Glutamatergic neuron (in vitro differentiated cells): ENCODE measurements at regions not wholly inside any gene's neighbourhood (a gene's known extent, or its start where the extent isn't known, plus 50 kb on each side); places are given as distances from the start of the nearest gene placed in this dataset.
A peak's percentile ranks its signal among the peaks of the same experiment; 100 is the strongest.

Experiments
- DNase-seq: peaks from one replicate; pipeline ENCODE4 v3.0.0; 2022
- H3K27ac Mint-ChIP-seq: one replicate; pipeline ENCODE4 v1.8.0; 2020; ENCODE audit warnings: mild to moderate bottlenecking, mixed read lengths, inconsistent platforms; ENCODE audit not compliant: unreplicated experiment
- H3K27me3 Mint-ChIP-seq: one replicate; pipeline ENCODE4 v1.8.0; 2020; ENCODE audit warnings: mild to moderate bottlenecking, moderate library complexity, mixed read lengths, inconsistent platforms; ENCODE audit not compliant: unreplicated experiment
- H3K36me3 Mint-ChIP-seq: one replicate; pipeline ENCODE4 v1.8.0; 2020; ENCODE audit warnings: mild to moderate bottlenecking, mixed read lengths, inconsistent platforms; ENCODE audit not compliant: unreplicated experiment
- H3K4me1 Mint-ChIP-seq: one replicate; pipeline ENCODE4 v1.8.0; 2020; ENCODE audit warnings: mild to moderate bottlenecking, low read depth, mixed read lengths, inconsistent platforms; ENCODE audit not compliant: unreplicated experiment
- H3K4me3 Mint-ChIP-seq: one replicate; pipeline ENCODE4 v1.8.0; 2020; ENCODE audit warnings: mild to moderate bottlenecking, mixed read lengths, inconsistent platforms; ENCODE audit not compliant: unreplicated experiment
- H3K9me3 Mint-ChIP-seq: one replicate; pipeline ENCODE4 v1.8.0; 2020; ENCODE audit warnings: mild to moderate bottlenecking, moderate library complexity, mixed read lengths, inconsistent platforms; ENCODE audit not compliant: unreplicated experiment
- CTCF ChIP-seq: fragments of 200-600 bp; sonication (generic); IDR thresholded peaks from one replicate; pipeline ENCODE4 v1.5.0; 2021; ENCODE audit not compliant: partially characterized antibody, unreplicated experiment

- no peak overlapping the region for H3K27ac Mint-ChIP-seq
- H3K4me3 Mint-ChIP-seq, result no peak overlapping the region
- peaks cover 4% of the 10 kb centered on the region for H3K9me3 Mint-ChIP-seq
- TF ChIP-seq CTCF, result no peak
- DNase-seq, result no peak
- H3K36me3 Mint-ChIP-seq, result peaks cover 7% of the 10 kb centered on the region
- H3K27me3 Mint-ChIP-seq, result peaks cover 5% of the 10 kb centered on the region
- H3K4me1 Mint-ChIP-seq, result peaks cover 10% of the 10 kb centered on the region
Observed at GRCh38 chr1:8171751-8172464, 145.8 kb upstream of the ERRFI1 start.

GRCh38 chr1:8170059-8170835, 144.1 kb upstream of the ERRFI1 start:
- Mint-ChIP-seq H3K36me3 (peaks cover 7% of the 10 kb centered on the region), H3K27me3 (peaks cover 7% of the 10 kb centered on the region), H3K4me3 (no peak overlapping the region), H3K4me1 (peaks cover 10% of the 10 kb centered on the region), H3K27ac (peak overlapping the region; percentile 99), H3K9me3 (peaks cover 4% of the 10 kb centered on the region)
- TF ChIP-seq CTCF, result no peak
- DNase-seq, result no peak

- Mint-ChIP-seq H3K4me3 (peak overlapping the region; percentile 60), H3K27ac (peak overlapping the region; percentile 99), H3K36me3 (peaks cover 7% of the 10 kb centered on the region), H3K27me3 (peaks cover 7% of the 10 kb centered on the region), H3K9me3 (peaks cover 4% of the 10 kb centered on the region), H3K4me1 (peaks cover 10% of the 10 kb centered on the region)
- no peak for DNase-seq
- no peak for TF ChIP-seq CTCF
Observed at GRCh38 chr1:8169364-8170058, 143.4 kb upstream of the ERRFI1 start.

- peaks cover 7% of the 10 kb centered on the region for H3K36me3 Mint-ChIP-seq
- H3K27me3 Mint-ChIP-seq, result peaks cover 7% of the 10 kb centered on the region
- peaks cover 4% of the 10 kb centered on the region for H3K9me3 Mint-ChIP-seq
- H3K27ac Mint-ChIP-seq, result no peak overlapping the region
- DNase-seq, result no peak
- TF ChIP-seq CTCF, result no peak
- H3K4me1 Mint-ChIP-seq, result peaks cover 10% of the 10 kb centered on the region
- H3K4me3 Mint-ChIP-seq, result no peak overlapping the region
Observed at GRCh38 chr1:8167936-8168335, 141.8 kb upstream of the ERRFI1 start.
